GM19328 (cell line): ENCODE measurements at regions not wholly inside any gene's neighbourhood (a gene's known extent, or its start where the extent isn't known, plus 50 kb on each side); places are given as distances from the start of the nearest gene placed in this dataset.
"Not testable (repeated sequence)": the region's sequence is repeated elsewhere in the genome, so short reads cannot be mapped to it uniquely, and the experiment has no call there.

ENCODE experiments used
- ATAC-seq: cut with Tn5 transposase; IDR thresholded peaks from one replicate; pipeline ENCODE4 v1.9.1; 2021; ENCODE audit warnings: mild to moderate bottlenecking, moderate library complexity; ENCODE audit not compliant: unreplicated experiment

GRCh38 chr13:89402211-89402610, 1731.0 kb downstream of the SLITRK5 start:
- ATAC-seq, result no peak

- ATAC-seq, result not testable (repeated sequence)
These were observed 1734.9 kb downstream of the SLITRK5 start for GRCh38 chr13:89406096-89406495.

GRCh38 chr13:89407357-89407756, 1736.2 kb downstream of the SLITRK5 start:
- no peak for ATAC-seq

- ATAC-seq, result no peak
These were observed 1761.8 kb downstream of the SLITRK5 start for GRCh38 chr13:89432997-89433396.

- not testable (repeated sequence) for ATAC-seq
These were observed 1763.5 kb downstream of the SLITRK5 start for GRCh38 chr13:89434624-89435023.

GRCh38 chr13:89454681-89455080, 1783.5 kb downstream of the SLITRK5 start:
- no peak for ATAC-seq

GRCh38 chr13:89455225-89455624, 1784.1 kb downstream of the SLITRK5 start:
- no peak for ATAC-seq

- no peak for ATAC-seq
These were observed 1784.6 kb downstream of the SLITRK5 start for GRCh38 chr13:89455741-89456140.

- no peak for ATAC-seq
These were observed 1786.8 kb downstream of the SLITRK5 start for GRCh38 chr13:89457977-89458376.

GRCh38 chr13:89458456-89458855, 1787.3 kb downstream of the SLITRK5 start:
- no peak for ATAC-seq

GRCh38 chr13:89460895-89461294, 1789.7 kb downstream of the SLITRK5 start:
- not testable (repeated sequence) for ATAC-seq

GRCh38 chr13:89465366-89465765, 1794.2 kb downstream of the SLITRK5 start:
- no peak for ATAC-seq

- no peak for ATAC-seq
These were observed 1796.9 kb downstream of the SLITRK5 start for GRCh38 chr13:89468081-89468480.

- no peak for ATAC-seq
These were observed 1799.7 kb downstream of the SLITRK5 start for GRCh38 chr13:89470901-89471300.

GRCh38 chr13:89474432-89474831, 1803.3 kb downstream of the SLITRK5 start:
- no peak for ATAC-seq

- ATAC-seq, result no peak
These were observed 1814.9 kb downstream of the SLITRK5 start for GRCh38 chr13:89486065-89486464.

- ATAC-seq, result no peak
These were observed 1815.5 kb downstream of the SLITRK5 start for GRCh38 chr13:89486709-89487108.

- no peak for ATAC-seq
These were observed 1819.5 kb downstream of the SLITRK5 start for GRCh38 chr13:89490661-89491060.

GRCh38 chr13:89496478-89496877, 1825.3 kb downstream of the SLITRK5 start:
- no peak for ATAC-seq

GRCh38 chr13:89497658-89498057, 1826.5 kb downstream of the SLITRK5 start:
- ATAC-seq, result no peak

GRCh38 chr13:89502286-89502685, 1831.1 kb downstream of the SLITRK5 start:
- ATAC-seq, result no peak

GRCh38 chr13:89514534-89515312, 1832.8 kb upstream of the MIR17HG start:
- ATAC-seq, result no peak

- no peak for ATAC-seq
These were observed 1831.5 kb upstream of the MIR17HG start for GRCh38 chr13:89515948-89516347.
